ENCODE measurements at regions not wholly inside any gene's neighbourhood (a gene's known extent, or its start where the extent isn't known, plus 50 kb on each side); places are given as distances from the start of the nearest gene placed in this dataset.

GRCh38 chr5:166302166-166302565 is 1989.3 kb upstream of the WWC1 start:
- DNase-seq: peak; percentile 37

DNA sequence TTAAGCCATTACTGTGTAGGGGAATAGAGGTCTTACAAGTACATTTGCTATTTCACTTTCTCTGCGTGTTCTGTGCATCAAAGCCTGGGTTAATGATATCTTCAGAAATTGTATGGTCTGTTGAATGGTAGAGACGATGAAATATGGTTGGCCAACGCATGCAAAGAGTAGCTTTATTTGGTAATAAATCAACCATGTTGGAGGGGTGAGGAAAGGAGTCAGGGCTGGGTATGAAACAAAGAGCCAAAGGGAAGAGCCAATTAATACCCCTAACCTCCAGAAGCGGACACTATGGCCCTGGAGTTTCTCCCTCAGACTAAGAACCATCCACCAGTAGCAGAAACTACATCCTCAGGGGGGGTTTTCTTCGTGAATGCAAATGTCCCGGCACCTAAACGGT is 1974.0 kb upstream of the WWC1 start:
- no peak for DNase-seq

DNA sequence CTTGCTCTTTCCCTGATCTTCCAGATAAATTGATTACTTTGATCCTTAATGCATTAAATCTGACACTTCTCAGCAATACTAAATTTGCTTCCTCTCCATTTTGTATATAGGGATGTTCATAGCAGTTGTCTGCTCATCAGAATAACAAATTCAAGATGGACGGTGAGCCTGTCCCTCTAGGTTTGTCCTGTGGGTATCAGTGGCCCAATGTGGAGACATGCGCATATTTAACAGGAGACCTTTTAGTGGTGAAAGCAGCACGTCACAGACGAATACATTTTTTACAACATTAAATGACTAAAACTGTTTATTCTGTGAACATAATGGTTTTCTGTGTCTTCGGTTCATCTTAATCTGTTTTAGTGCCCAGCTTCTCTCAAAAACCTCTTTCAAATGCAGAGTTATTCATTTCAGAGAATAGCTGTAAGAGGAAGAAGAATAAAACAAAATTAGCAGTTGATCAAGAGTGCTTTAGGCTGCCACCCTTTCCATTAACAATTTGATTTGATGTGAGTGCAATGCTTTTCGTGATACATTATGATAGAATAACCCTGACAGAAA is 1970.4 kb upstream of the WWC1 start:
- DNase-seq: no peak

DNA sequence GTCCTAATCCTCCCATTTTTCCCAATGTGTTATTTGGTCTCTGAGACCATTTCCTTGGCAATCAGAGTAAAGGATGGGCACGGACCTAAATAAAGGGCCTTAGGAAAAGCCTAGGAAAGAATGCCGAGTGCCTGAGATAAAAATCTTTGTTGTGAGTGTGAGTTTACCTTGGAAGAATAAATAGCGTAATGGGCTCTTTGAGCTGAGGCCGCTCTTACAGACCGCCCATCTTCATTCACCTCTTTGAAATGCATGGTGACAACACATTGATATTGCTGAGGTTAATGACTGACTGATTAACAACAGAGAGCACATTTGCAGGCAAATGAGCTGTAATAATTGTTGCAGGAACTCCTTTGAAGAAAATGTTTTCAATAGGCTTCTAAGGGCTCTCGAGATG is 1967.1 kb upstream of the WWC1 start:
- DNase-seq: no peak

DNA sequence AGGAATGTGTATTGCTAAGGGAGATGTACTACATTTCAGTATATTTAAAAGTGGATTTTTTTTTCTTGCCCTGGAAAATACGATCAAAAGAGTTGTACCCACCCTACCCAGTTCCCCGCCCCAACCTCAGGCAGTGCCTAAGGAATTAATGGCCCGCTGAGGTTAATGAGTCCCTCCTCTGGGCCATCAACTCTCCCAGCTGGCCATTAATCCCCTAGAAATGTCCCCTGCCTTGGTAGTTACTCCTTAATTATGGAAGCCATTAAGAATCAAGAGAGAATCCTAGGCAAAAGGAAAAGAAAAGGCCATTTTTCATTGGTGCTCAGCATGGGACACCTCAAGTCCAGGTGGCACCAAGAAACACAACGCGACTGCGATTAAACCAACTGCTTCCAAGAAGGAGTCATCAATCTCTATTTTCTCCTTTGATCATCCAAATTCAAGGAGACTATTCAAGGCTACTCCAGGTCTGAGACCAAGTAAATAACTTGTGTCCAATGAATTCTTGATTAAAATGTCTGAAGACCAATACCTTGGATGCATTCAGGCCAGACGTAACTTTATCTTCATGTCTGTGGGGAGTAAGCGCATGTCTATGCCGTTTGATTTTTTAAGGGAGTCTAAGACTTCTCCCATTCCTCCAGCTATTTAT is 1962.2 kb upstream of the WWC1 start:
- DNase-seq: no peak

- DNase-seq: no peak
Measured at GRCh38 chr5:166330036-166330435, 1961.4 kb upstream of the WWC1 start.

- no peak for DNase-seq
Measured at GRCh38 chr5:166331521-166331920, 1959.9 kb upstream of the WWC1 start.

GRCh38 chr5:166338801-166339200 is 1952.6 kb upstream of the WWC1 start:
- DNase-seq: no peak

DNA sequence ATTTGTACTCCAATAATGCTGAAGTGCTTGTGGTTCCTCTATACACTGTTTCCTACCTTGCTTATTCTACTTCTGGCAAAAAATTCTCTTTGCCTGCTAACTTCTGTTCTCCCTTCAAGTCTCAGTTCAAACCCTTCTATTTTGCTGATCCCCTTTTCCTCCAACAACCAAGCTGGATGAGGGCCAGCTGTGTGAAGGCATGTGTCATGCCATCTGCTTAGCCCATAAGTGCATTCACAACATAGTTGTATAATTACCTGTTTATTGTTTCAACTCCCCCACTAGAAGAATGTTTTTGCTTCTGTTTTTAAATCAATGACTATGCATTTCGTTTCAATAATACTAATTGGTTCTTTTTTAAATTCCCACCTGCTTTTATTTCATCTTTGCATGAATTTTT is 1951.4 kb upstream of the WWC1 start:
- no peak for DNase-seq

DNA sequence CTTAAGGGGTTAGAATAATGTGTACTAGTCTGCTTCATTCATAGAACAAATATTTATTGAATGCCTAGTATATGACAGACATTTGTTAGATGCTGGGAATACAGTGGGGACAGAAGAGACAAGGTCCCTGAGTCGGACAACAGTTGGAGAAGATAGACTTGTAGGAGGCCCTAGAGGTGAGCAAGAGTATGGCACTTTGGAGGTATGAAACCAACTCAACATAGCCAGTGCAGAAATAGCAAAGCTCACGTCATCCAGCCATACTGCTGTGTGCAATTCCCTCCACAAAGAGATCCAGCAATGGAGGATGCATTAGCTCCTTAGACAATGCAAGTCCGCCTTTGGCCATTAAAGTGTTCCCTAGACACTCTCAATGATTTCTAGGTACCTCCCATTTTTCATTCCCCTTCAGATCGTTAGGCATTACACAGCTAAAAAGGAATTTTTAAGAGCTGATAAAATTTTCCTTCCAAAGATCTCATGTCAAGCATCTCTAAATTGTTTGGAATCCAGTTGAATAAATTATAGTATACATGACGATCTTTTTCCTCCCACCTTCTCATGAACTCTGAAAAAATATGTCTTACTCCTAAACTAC is 1949.6 kb upstream of the WWC1 start:
- DNase-seq: no peak

DNA sequence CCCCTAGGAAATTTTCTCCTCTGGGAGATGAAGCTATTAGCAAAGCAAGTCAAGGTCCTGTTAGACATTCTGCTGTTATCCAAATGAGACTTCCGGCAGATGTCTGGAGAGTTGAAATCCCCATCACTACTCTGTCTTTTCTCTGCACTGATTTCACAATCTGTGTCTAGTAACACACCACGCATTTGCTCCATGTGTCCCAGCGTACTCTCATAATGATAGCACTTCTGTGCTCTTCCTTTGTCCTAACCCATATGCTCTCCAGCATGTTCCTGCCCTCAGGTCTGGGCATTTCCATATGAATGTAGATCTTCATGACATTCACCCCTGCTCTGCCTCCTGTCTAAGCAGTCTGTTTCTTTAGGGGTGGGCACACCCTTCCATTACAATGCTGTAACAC is 1949.0 kb upstream of the WWC1 start:
- DNase-seq: no peak

DNA sequence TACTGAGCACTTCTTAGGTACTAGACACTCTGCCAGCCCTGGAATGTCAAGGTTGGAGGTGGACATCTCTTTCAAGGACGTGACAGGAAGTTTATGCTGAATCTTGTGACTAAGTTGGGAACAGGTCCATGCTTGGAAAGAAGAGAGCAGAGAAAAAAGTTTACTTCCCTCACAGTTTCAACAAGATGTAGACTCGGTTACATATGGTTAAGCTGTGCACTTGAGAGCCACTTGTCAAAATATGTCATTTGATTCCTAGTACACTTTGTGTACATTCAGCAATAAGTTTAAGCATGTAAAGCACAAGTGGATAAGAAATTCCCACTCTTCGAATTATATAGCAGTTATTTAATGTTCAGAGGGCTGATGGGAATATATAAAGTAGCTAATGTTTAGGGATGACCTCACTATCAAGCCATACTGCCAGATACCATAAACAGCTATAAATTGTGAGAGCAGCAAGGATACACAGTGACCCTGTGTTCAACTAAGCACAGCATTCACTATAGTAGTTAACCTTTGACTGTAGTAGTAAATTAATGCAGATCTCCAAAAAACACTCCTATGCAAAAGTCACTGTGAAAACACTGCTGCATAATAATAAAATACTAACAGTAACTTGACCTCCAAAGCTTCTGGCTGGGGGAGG is 1944.6 kb upstream of the WWC1 start:
- DNase-seq: no peak

DNA sequence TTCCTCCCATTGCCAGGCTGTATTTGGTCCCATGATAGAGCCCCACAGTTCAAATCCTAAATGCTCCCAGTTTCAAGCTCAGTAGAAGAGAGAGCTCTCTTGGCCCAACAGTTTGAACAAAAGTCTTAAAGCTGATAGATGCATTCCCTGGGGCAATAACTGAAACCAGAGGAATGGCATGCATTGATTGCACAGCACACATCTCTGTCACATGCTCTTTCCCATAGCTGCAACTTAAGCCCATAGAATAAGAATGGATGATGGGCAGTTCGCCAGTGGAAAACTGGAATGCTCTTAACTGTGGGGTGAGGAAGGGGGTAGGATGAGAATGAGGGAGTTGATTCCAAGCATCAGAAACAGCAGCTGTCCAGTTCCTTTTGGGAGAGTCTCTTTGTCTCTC is 1942.4 kb upstream of the WWC1 start:
- no peak for DNase-seq

DNA sequence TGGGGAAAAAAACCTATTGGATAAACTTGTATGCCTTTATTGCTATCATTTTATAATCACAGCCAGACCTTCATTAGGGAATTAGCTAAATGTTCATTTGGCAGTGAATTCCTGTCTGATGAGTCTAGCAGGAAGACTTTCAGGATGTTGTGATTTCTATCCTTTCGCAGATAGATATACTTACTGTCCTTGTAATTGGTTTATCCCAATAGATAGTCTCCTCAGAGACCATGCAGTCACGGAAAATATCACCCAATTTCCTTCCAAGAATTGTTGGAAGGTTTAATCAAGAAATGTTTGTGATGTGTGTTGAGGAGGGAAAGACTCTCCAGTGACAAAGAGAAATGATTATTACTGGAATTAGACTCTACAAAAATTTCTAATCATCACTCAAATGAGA is 1937.9 kb upstream of the WWC1 start:
- DNase-seq: no peak

GRCh38 chr5:166354332-166354731 is 1937.1 kb upstream of the WWC1 start:
- DNase-seq: no peak

GRCh38 chr5:166356096-166356495 is 1935.3 kb upstream of the WWC1 start:
- DNase-seq: no peak

DNA sequence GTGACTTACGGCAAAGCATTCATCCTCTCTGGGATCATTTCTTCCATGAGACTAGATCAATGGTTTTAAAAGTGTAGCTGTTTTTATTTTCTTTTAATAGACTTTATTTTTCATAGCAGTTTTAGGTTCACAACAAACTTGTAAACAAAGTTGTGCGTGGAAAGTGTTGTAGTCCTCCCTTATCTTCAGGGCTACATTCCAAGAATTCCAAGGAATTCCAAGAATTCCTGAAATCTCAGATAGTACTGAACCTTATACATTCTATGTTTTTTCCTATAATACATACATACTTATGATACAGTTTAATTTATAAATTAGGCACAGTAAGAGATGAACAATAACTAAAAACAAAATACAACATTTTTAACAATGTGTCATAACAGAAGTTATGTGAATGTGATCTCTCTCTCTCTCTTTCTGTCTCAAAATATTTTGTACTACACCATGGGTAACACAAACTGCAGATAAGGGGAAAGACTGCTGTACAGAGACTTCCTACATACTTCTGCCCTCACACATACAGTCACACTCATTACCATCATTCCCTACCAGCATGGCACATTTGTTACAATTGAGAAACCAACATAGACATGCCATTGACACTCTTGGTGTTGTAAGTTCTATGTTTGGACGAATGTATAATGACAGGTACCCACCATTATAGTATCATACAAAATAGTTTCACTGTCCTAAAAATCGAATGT is 1933.2 kb upstream of the WWC1 start:
- no peak for DNase-seq

DNA sequence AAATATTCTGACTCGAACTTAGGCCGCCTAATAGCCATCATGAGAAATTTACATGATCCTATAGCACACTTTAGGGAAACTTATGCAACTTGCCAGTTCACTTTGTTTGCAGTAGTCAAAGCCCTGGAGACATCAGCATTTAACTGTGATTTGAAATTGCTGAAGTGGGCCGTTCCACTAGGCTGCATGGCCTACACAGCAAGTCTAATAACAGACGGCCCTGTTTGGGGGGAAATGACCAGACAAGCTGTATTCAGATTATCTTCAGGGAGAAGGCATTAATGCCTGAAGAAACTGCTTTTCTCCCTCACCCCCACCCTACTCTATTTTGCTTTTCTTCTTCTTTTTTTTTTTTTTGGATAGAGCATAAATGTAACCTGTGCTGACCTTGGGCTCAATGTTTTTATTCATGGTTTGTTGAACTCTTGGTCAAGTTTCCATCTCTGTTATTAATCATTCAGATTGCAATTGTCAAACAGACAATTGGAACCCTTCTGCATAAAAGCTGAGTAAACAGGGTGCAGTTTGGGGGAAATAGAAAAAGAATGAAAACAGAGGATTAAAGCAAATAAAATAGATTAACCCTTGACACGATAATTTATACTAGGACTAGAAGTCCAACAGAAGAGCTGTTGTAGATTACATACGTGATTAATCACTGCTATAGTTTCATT is 1928.2 kb upstream of the WWC1 start:
- no peak for DNase-seq

GRCh38 chr5:166365164-166365563 is 1926.3 kb upstream of the WWC1 start:
- DNase-seq: no peak

GRCh38 chr5:166367391-166367790 is 1924.1 kb upstream of the WWC1 start:
- DNase-seq: no peak

GRCh38 chr5:166369346-166369745 is 1922.1 kb upstream of the WWC1 start:
- DNase-seq: no peak

DNA sequence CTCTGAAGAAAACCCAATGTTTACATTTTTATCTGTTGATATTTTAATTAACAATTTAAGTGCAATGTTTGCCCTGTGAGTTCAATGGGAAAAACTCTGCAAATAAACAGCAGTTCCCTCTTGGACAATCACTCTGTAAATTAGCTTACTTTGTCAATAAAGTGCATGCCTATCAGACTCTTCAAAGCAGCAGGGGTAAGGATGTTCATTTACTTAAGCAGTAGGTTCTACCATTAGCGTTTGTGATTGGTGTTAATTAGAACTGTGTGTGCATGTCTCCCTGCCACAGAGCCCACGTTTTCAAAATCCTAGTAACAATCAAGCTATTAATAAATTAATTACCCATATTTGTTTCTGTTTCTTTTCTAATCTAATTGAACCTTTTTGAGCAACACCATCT is 1921.6 kb upstream of the WWC1 start:
- DNase-seq: no peak
